HEK293T (cell line): ENCODE measurements at regions not wholly inside any gene's neighbourhood (a gene's known extent, or its start where the extent isn't known, plus 50 kb on each side); places are given as distances from the start of the nearest gene placed in this dataset.

Source experiments
- CTCF ChIA-PET: fragments of 350-600 bp; formaldehyde crosslinking; extraction: SDS; loops from one replicate; lab custom pipeline; 2021; ENCODE audit warnings: antibody characterized with exemption, inconsistent platforms; lab: Yijun Ruan, JAX
- POLR2A ChIA-PET: fragments of 350-600 bp; formaldehyde crosslinking; extraction: SDS; loops from one replicate; lab custom pipeline; 2020; ENCODE audit warnings: antibody characterized with exemption, inconsistent platforms; lab: Yijun Ruan, JAX
- DNase-seq: peaks from one replicate; pipeline ENCODE4 v3.0.0; 2012; ENCODE audit warnings: mixed read lengths; ENCODE audit errors: extremely low spot score
- ARNT ChIP-seq: fragments of 450-650 bp; IDR thresholded peaks from 2 replicates; pipeline ENCODE4 v1.6.1; 2017; ENCODE audit warnings: mild to moderate bottlenecking
- BHLHE40 ChIP-seq: fragments of 450-650 bp; IDR thresholded peaks from 2 replicates; pipeline ENCODE4 v1.6.1; 2016; ENCODE audit warnings: mild to moderate bottlenecking, moderate library complexity, borderline replicate concordance
- CTBP1 ChIP-seq: fragments of 450-650 bp; IDR thresholded peaks from 2 replicates; pipeline ENCODE4 v1.6.1; 2016; ENCODE audit warnings: borderline replicate concordance
- ELF4 ChIP-seq: fragments of 450-650 bp; IDR thresholded peaks from 2 replicates; pipeline ENCODE4 v1.6.1; 2017; ENCODE audit warnings: antibody characterized with exemption
- FOXA1 ChIP-seq: fragments of 450-650 bp; IDR thresholded peaks from 2 replicates; pipeline ENCODE4 v1.6.1; 2016; ENCODE audit warnings: mild to moderate bottlenecking
- FOXK2 ChIP-seq: fragments of 450-650 bp; IDR thresholded peaks from 2 replicates; pipeline ENCODE4 v1.6.1; 2016; ENCODE audit warnings: mild to moderate bottlenecking
- FOXM1 ChIP-seq: fragments of 450-650 bp; IDR thresholded peaks from 2 replicates; pipeline ENCODE4 v1.6.1; 2017; ENCODE audit warnings: mild to moderate bottlenecking, borderline replicate concordance
- HDGF ChIP-seq: fragments of 450-650 bp; IDR thresholded peaks from 2 replicates; pipeline ENCODE4 v1.6.1; 2017; ENCODE audit warnings: antibody characterized with exemption, borderline replicate concordance
- L3MBTL2 ChIP-seq: fragments of 450-650 bp; conservative IDR thresholded peaks from 2 replicates; pipeline ENCODE4 v1.6.1; 2016; ENCODE audit warnings: mild to moderate bottlenecking
- LEF1 ChIP-seq: fragments of 450-650 bp; IDR thresholded peaks from 2 replicates; pipeline ENCODE4 v1.6.1; 2017; ENCODE audit warnings: mild to moderate bottlenecking, borderline replicate concordance
- NFRKB ChIP-seq: fragments of 450-650 bp; IDR thresholded peaks from 2 replicates; pipeline ENCODE4 v1.6.1; 2016; ENCODE audit warnings: mild to moderate bottlenecking, moderate library complexity
- PKNOX1 ChIP-seq: fragments of 450-650 bp; IDR thresholded peaks from 2 replicates; pipeline ENCODE4 v1.6.1; 2016
- SP1 ChIP-seq: fragments of 450-650 bp; IDR thresholded peaks from 2 replicates; pipeline ENCODE4 v1.6.1; 2017
- SUZ12 ChIP-seq: fragments of 450-650 bp; IDR thresholded peaks from 2 replicates; pipeline ENCODE4 v1.6.1; 2016; ENCODE audit warnings: mild to moderate bottlenecking
- TARDBP ChIP-seq: fragments of 450-650 bp; IDR thresholded peaks from 2 replicates; pipeline ENCODE4 v1.6.1; 2016
- ZNF384 ChIP-seq: fragments of 450-650 bp; IDR thresholded peaks from 2 replicates; pipeline ENCODE4 v1.6.1; 2016

- TF ChIP-seq NFRKB = no peak
- no peak for DNase-seq
- CTCF ChIA-PET = no interaction called here
- POLR2A ChIA-PET = no interaction called here
Observed at GRCh38 chr12:126021675-126022074, 956.4 kb downstream of the AACS start.

- ChIA-PET POLR2A (interaction anchor here (0.5 kb wide), 1 partner anchor 19 kb away, joined by 5 read pairs; no protein-coding TSS in a partner anchor), CTCF (no interaction called here)
- TF ChIP-seq L3MBTL2 (no peak), SUZ12 (no peak), NFRKB (no peak), FOXM1 (no peak), FOXK2 (no peak), ELF4 (no peak), HDGF (no peak), CTBP1 (no peak), PKNOX1 (no peak), LEF1 (no peak), SP1 (no peak), ARNT (no peak), FOXA1 (no peak), TARDBP (no peak), ZNF384 (no peak), BHLHE40 (no peak)
- no peak for DNase-seq
Observed at GRCh38 chr12:126027825-126028224, 962.6 kb downstream of the AACS start.

GRCh38 chr12:126030573-126030972, 965.3 kb downstream of the AACS start:
- CTCF ChIA-PET = no interaction called here
- TF ChIP-seq FOXK2 (no peak), BHLHE40 (no peak), SP1 (no peak), CTBP1 (no peak), ELF4 (no peak), SUZ12 (no peak), HDGF (no peak), TARDBP (no peak), NFRKB (no peak), FOXA1 (no peak), ARNT (no peak), L3MBTL2 (no peak), PKNOX1 (no peak), ZNF384 (no peak), LEF1 (no peak)
- POLR2A ChIA-PET = no interaction called here
- no peak for DNase-seq

GRCh38 chr12:126033751-126034150, 968.5 kb downstream of the AACS start:
- DNase-seq = no peak
- TF ChIP-seq ZNF384 (no peak), FOXA1 (no peak), SUZ12 (no peak), ARNT (no peak), FOXM1 (no peak), SP1 (no peak)
- POLR2A ChIA-PET = no interaction called here

GRCh38 chr12:126036348-126036747, 971.1 kb downstream of the AACS start:
- ChIA-PET POLR2A (no interaction called here), CTCF (no interaction called here)
- no peak for TF ChIP-seq TARDBP
- no peak for TF ChIP-seq FOXA1
- no peak for TF ChIP-seq ZNF384
- TF ChIP-seq PKNOX1 = no peak
- TF ChIP-seq FOXK2 = no peak
- TF ChIP-seq L3MBTL2 = no peak
- no peak for TF ChIP-seq ARNT
- no peak for TF ChIP-seq HDGF
- TF ChIP-seq SP1 = no peak
- TF ChIP-seq FOXM1 = no peak
- DNase-seq = no peak

More at GRCh38 chr12:126033751-126034150, 968.5 kb downstream of the AACS start:
- CTCF ChIA-PET = no interaction called here

- ChIA-PET POLR2A (no interaction called here), CTCF (no interaction called here)
- DNase-seq = no peak
- TF ChIP-seq ARNT (no peak), TARDBP (no peak), L3MBTL2 (no peak), CTBP1 (no peak), LEF1 (no peak), ZNF384 (no peak), FOXK2 (no peak), HDGF (no peak), NFRKB (no peak), FOXA1 (no peak), SP1 (no peak), SUZ12 (no peak), ELF4 (no peak), FOXM1 (no peak), BHLHE40 (no peak), PKNOX1 (no peak)
Observed at GRCh38 chr12:126038434-126038833, 973.2 kb downstream of the AACS start.
